ENCODE measurements at regions not wholly inside any gene's neighbourhood (a gene's known extent, or its start where the extent isn't known, plus 50 kb on each side); places are given as distances from the start of the nearest gene placed in this dataset.

GRCh38 chr21:35284199-35284598 lies 235.1 kb upstream of the RUNX1 start:
- Mint-ChIP-seq H3K27ac (no peak overlapping the region), H3K36me3 (ENCODE audit: low read depth) (peaks cover 6% of the 10 kb centered on the region), H3K4me1 (ENCODE audit: low read depth) (no peaks in the 10 kb centered on the region), H3K4me3 (no peak overlapping the region), H3K27me3 (peaks cover 5% of the 10 kb centered on the region), H3K9me3 (peaks cover 13% of the 10 kb centered on the region)
- ATAC-seq (no peak), DNase-seq (no peak)
- ChIA-PET POLR2A (no interaction called here), CTCF (interaction anchor here (0.5 kb wide), 1 partner anchor 922 kb away, joined by 3 read pairs; no protein-coding TSS in a partner anchor)
- intact Hi-C loops (cut with micrococcal nuclease): no loop called here
- TF ChIP-seq CTCF (IDR thresholded peaks at IDR 0.05): no peak

GRCh38 chr21:35282944-35283343 lies 233.8 kb upstream of the RUNX1 start:
- peaks cover 4% of the 10 kb centered on the region for H3K27me3 Mint-ChIP-seq
- H3K4me1 Mint-ChIP-seq (ENCODE audit: low read depth): no peaks in the 10 kb centered on the region
- CTCF ChIA-PET: no interaction called here
- TF ChIP-seq CTCF (IDR thresholded peaks at IDR 0.05): no peak
- intact Hi-C loops (cut with micrococcal nuclease): no loop called here
- H3K36me3 Mint-ChIP-seq (ENCODE audit: low read depth): peaks cover under 1% of the 10 kb centered on the region
- ATAC-seq (no peak), DNase-seq (no peak)
- POLR2A ChIA-PET: no interaction called here
- H3K4me3 Mint-ChIP-seq: no peak overlapping the region
- peaks cover 8% of the 10 kb centered on the region for H3K9me3 Mint-ChIP-seq
- no peak overlapping the region for H3K27ac Mint-ChIP-seq

- intact Hi-C loops (cut with micrococcal nuclease): no loop called here
- Mint-ChIP-seq H3K9me3 (peaks cover 3% of the 10 kb centered on the region), H3K27ac (no peak overlapping the region), H3K27me3 (peaks cover 2% of the 10 kb centered on the region), H3K4me1 (ENCODE audit: low read depth) (no peaks in the 10 kb centered on the region), H3K4me3 (no peak overlapping the region), H3K36me3 (ENCODE audit: low read depth) (no peaks in the 10 kb centered on the region)
- TF ChIP-seq CTCF (IDR thresholded peaks at IDR 0.05): no peak
- ATAC-seq (no peak), DNase-seq (no peak)
- ChIA-PET POLR2A (no interaction called here), CTCF (interaction anchor here (1.0 kb wide), 1 partner anchor 536 kb away, joined by 3 read pairs; no protein-coding TSS in a partner anchor)
These were observed 232.9 kb upstream of the RUNX1 start for GRCh38 chr21:35281956-35282355.

GRCh38 chr21:35280231-35280630 lies 231.1 kb upstream of the RUNX1 start:
- ATAC-seq (no peak), DNase-seq (no peak)
- CTCF ChIA-PET: interaction anchor here (1.0 kb wide), 1 partner anchor 229 kb away, joined by 4 read pairs; no protein-coding TSS in a partner anchor
- no peak overlapping the region for H3K27ac Mint-ChIP-seq
- POLR2A ChIA-PET: interaction anchor here (0.6 to 0.7 kb wide), 3 partner anchors 26 to 470 kb away, joined by 3 read pairs; no protein-coding TSS in a partner anchor
- H3K4me1 Mint-ChIP-seq (ENCODE audit: low read depth): no peaks in the 10 kb centered on the region
- H3K9me3 Mint-ChIP-seq: no peaks in the 10 kb centered on the region
- H3K36me3 Mint-ChIP-seq (ENCODE audit: low read depth): no peaks in the 10 kb centered on the region
- TF ChIP-seq CTCF (IDR thresholded peaks at IDR 0.05): no peak
- intact Hi-C loops (cut with micrococcal nuclease): no loop called here
- peaks cover 2% of the 10 kb centered on the region for H3K27me3 Mint-ChIP-seq
- H3K4me3 Mint-ChIP-seq: no peak overlapping the region

- H3K27ac Mint-ChIP-seq: no peak overlapping the region
- ChIA-PET CTCF (interaction anchor here (0.7 to 0.9 kb wide), 2 partner anchors 34 to 228 kb away, joined by 3 read pairs; no protein-coding TSS in a partner anchor), POLR2A (no interaction called here)
- H3K4me3 Mint-ChIP-seq: no peak overlapping the region
- no peaks in the 10 kb centered on the region for H3K36me3 Mint-ChIP-seq (ENCODE audit: low read depth)
- DNase-seq (no peak), ATAC-seq (no peak)
- no peak for TF ChIP-seq CTCF (IDR thresholded peaks at IDR 0.05)
- intact Hi-C loops (cut with micrococcal nuclease): no loop called here
- H3K27me3 Mint-ChIP-seq: peaks cover 2% of the 10 kb centered on the region
- H3K4me1 Mint-ChIP-seq (ENCODE audit: low read depth): peaks cover 8% of the 10 kb centered on the region
- peaks cover 3% of the 10 kb centered on the region for H3K9me3 Mint-ChIP-seq
These were observed 226.7 kb upstream of the RUNX1 start for GRCh38 chr21:35275776-35276175.

Measured in activated CD8-positive, alpha-beta T cell treated with anti-CD3 and anti-CD28 coated beads for 36 hours (primary cell).